ENCODE measurements at regions not wholly inside any gene's neighbourhood (a gene's known extent, or its start where the extent isn't known, plus 50 kb on each side); places are given as distances from the start of the nearest gene placed in this dataset.
"Not testable (repeated sequence)": the region's sequence is repeated elsewhere in the genome, so short reads cannot be mapped to it uniquely, and the experiment has no call there.

- ATAC-seq, result no peak
These were observed 465.3 kb downstream of the ACTR3B start for GRCh38 chr7:153224890-153225289.

- ATAC-seq, result not testable (repeated sequence)
These were observed 485.6 kb downstream of the ACTR3B start for GRCh38 chr7:153245136-153245535.

- no peak for ATAC-seq
These were observed 486.3 kb downstream of the ACTR3B start for GRCh38 chr7:153245809-153246208.

GRCh38 chr7:153247926-153248325 is 488.4 kb downstream of the ACTR3B start:
- ATAC-seq, result no peak

GRCh38 chr7:153258686-153259085 is 499.1 kb downstream of the ACTR3B start:
- no peak for ATAC-seq

- ATAC-seq, result no peak
These were observed 516.8 kb downstream of the ACTR3B start for GRCh38 chr7:153276394-153276793.

GRCh38 chr7:153286763-153287162 is 527.2 kb downstream of the ACTR3B start:
- no peak for ATAC-seq

- no peak for ATAC-seq
These were observed 530.5 kb downstream of the ACTR3B start for GRCh38 chr7:153290066-153290465.

- no peak for ATAC-seq
These were observed 537.6 kb downstream of the ACTR3B start for GRCh38 chr7:153297141-153297540.

GRCh38 chr7:153301936-153302335 is 542.4 kb downstream of the ACTR3B start:
- no peak for ATAC-seq

GRCh38 chr7:153320005-153320404 is 560.5 kb downstream of the ACTR3B start:
- ATAC-seq, result no peak

- no peak for ATAC-seq
These were observed 561.1 kb downstream of the ACTR3B start for GRCh38 chr7:153320681-153321080.

- ATAC-seq, result no peak
These were observed 563.4 kb downstream of the ACTR3B start for GRCh38 chr7:153322991-153323390.

- no peak for ATAC-seq
These were observed 564.5 kb downstream of the ACTR3B start for GRCh38 chr7:153324094-153324493.

- no peak for ATAC-seq
These were observed 568.1 kb downstream of the ACTR3B start for GRCh38 chr7:153327683-153328082.

- no peak for ATAC-seq
These were observed 571.9 kb downstream of the ACTR3B start for GRCh38 chr7:153331427-153331826.

GRCh38 chr7:153354071-153354470 is 594.5 kb downstream of the ACTR3B start:
- ATAC-seq, result no peak

GRCh38 chr7:153370092-153370491 is 610.5 kb downstream of the ACTR3B start:
- no peak for ATAC-seq

GRCh38 chr7:153380636-153381035 is 621.1 kb downstream of the ACTR3B start:
- ATAC-seq, result no peak

- no peak for ATAC-seq
These were observed 621.9 kb downstream of the ACTR3B start for GRCh38 chr7:153381275-153382040.

- no peak for ATAC-seq
These were observed 623.1 kb downstream of the ACTR3B start for GRCh38 chr7:153382641-153383101.

GRCh38 chr7:153383781-153384180 is 624.2 kb downstream of the ACTR3B start:
- no peak for ATAC-seq

GRCh38 chr7:153385502-153385901 is 626.0 kb downstream of the ACTR3B start:
- ATAC-seq, result no peak

- no peak for ATAC-seq
These were observed 627.0 kb downstream of the ACTR3B start for GRCh38 chr7:153386556-153386955.

GRCh38 chr7:153388611-153389010 is 629.1 kb downstream of the ACTR3B start:
- ATAC-seq, result no peak

Measured in esophagus mucosa (tissue), 1 donor.